ENCODE measurements at regions not wholly inside any gene's neighbourhood (a gene's known extent, or its start where the extent isn't known, plus 50 kb on each side); places are given as distances from the start of the nearest gene placed in this dataset.
"Not testable (repeated sequence)": the region's sequence is repeated elsewhere in the genome, so short reads cannot be mapped to it uniquely, and the experiment has no call there.

- H3K9me3 ChIP-seq (replicated peaks; ENCODE audit: control insufficient read depth, low read depth, low read length): peaks cover 12% of the 10 kb centered on the region
- H3K4me1 ChIP-seq (ENCODE audit: control insufficient read depth, insufficient read depth, low read length): no peaks in the 10 kb centered on the region
- WGBS (ENCODE audit: insufficient coverage): 40% methylated on average over 1 of the region's 1 CpG
- no peak for DNase-seq
- no peak overlapping the region for H3K4me3 ChIP-seq (ENCODE audit: low read length)
- no peaks in the 10 kb centered on the region for H3K27me3 ChIP-seq (ENCODE audit: control insufficient read depth, insufficient read depth, low read length)
- H3K27ac ChIP-seq (ENCODE audit: low read length): no peak overlapping the region
- no peaks in the 10 kb centered on the region for H3K36me3 ChIP-seq (ENCODE audit: control insufficient read depth, insufficient read depth, low read length)
These were observed 100.3 kb upstream of the FGF16 start for GRCh38 chrX:77346859-77347258.

- Histone ChIP-seq H3K36me3 (ENCODE audit: control insufficient read depth, insufficient read depth, low read length) (no peaks in the 10 kb centered on the region), H3K27ac (ENCODE audit: low read length) (no peak overlapping the region), H3K9me3 (replicated peaks; ENCODE audit: control insufficient read depth, low read depth, low read length) (peaks cover 12% of the 10 kb centered on the region), H3K4me3 (ENCODE audit: low read length) (no peak overlapping the region), H3K4me1 (ENCODE audit: control insufficient read depth, insufficient read depth, low read length) (no peaks in the 10 kb centered on the region), H3K27me3 (ENCODE audit: control insufficient read depth, insufficient read depth, low read length) (no peaks in the 10 kb centered on the region)
- no CpG with 5 or more reads among the region's 5 CpGs for WGBS (ENCODE audit: insufficient coverage)
- no peak for DNase-seq
These were observed 99.6 kb upstream of the FGF16 start for GRCh38 chrX:77347572-77347971.

GRCh38 chrX:77389891-77390290, 57.3 kb upstream of the FGF16 start:
- Histone ChIP-seq H3K4me1 (ENCODE audit: control insufficient read depth, insufficient read depth, low read length) (no peaks in the 10 kb centered on the region), H3K27ac (ENCODE audit: low read length) (no peak overlapping the region), H3K36me3 (ENCODE audit: control insufficient read depth, insufficient read depth, low read length) (no peaks in the 10 kb centered on the region), H3K4me3 (ENCODE audit: low read length) (no peak overlapping the region), H3K9me3 (replicated peaks; ENCODE audit: control insufficient read depth, low read depth, low read length) (no peaks in the 10 kb centered on the region), H3K27me3 (ENCODE audit: control insufficient read depth, insufficient read depth, low read length) (no peaks in the 10 kb centered on the region)
- WGBS (ENCODE audit: insufficient coverage): 60% methylated on average over 1 of the region's 2 CpGs
- no peak for DNase-seq

GRCh38 chrX:77390365-77390764, 56.8 kb upstream of the FGF16 start:
- not testable (repeated sequence) for DNase-seq; H3K27me3 ChIP-seq (ENCODE audit: control insufficient read depth, insufficient read depth, low read length); H3K36me3 ChIP-seq (ENCODE audit: control insufficient read depth, insufficient read depth, low read length); H3K4me1 ChIP-seq (ENCODE audit: control insufficient read depth, insufficient read depth, low read length); H3K4me3 ChIP-seq (ENCODE audit: low read length); H3K9me3 ChIP-seq (replicated peaks; ENCODE audit: control insufficient read depth, low read depth, low read length); H3K27ac ChIP-seq (ENCODE audit: low read length)
- WGBS (ENCODE audit: insufficient coverage): 68% methylated on average over 6 of the region's 7 CpGs

GRCh38 chrX:77396781-77397180, 50.4 kb upstream of the FGF16 start:
- no peak for DNase-seq
- no CpG with 5 or more reads among the region's 2 CpGs for WGBS (ENCODE audit: insufficient coverage)
- H3K36me3 ChIP-seq (ENCODE audit: control insufficient read depth, insufficient read depth, low read length): no peaks in the 10 kb centered on the region
- no peaks in the 10 kb centered on the region for H3K27me3 ChIP-seq (ENCODE audit: control insufficient read depth, insufficient read depth, low read length)
- no peak overlapping the region for H3K27ac ChIP-seq (ENCODE audit: low read length)
- no peak overlapping the region for H3K4me3 ChIP-seq (ENCODE audit: low read length)
- H3K4me1 ChIP-seq (ENCODE audit: control insufficient read depth, insufficient read depth, low read length): no peaks in the 10 kb centered on the region
- H3K9me3 ChIP-seq (replicated peaks; ENCODE audit: control insufficient read depth, low read depth, low read length): no peaks in the 10 kb centered on the region

Measured in muscle of leg (tissue), 3 donors.